A673 (cell line): ENCODE measurements at regions not wholly inside any gene's neighbourhood (a gene's known extent, or its start where the extent isn't known, plus 50 kb on each side); places are given as distances from the start of the nearest gene placed in this dataset.

Experiments
- BruUV-seq: library from RNA; stranded (reverse); fragments of 400-500 nt; replicated peaks from 2 replicates; lab custom pipeline; 2021; lab: Mats Ljungman, UMichigan
- CTCF ChIA-PET: fragments of 300-600 bp; sonication (Branson Sonifier 250); formaldehyde crosslinking; loops from one replicate; lab custom pipeline; 2022; ENCODE audit warnings: antibody characterized with exemption; lab: Charles Lee
- POLR2A ChIA-PET: fragments of 300-600 bp; sonication (Branson Sonifier 250); formaldehyde crosslinking; loops from one replicate; lab custom pipeline; 2022; ENCODE audit warnings: antibody characterized with exemption; ENCODE audit not compliant: low non-redundant PET; lab: Charles Lee
- DNase-seq: peaks from one replicate; pipeline ENCODE4 v3.0.0-alpha.2; 2015; ENCODE audit warnings: low spot score
- H3K27ac ChIP-seq: fragments of 200-600 bp; sonication (generic); 2 replicates; pipeline ENCODE4 v1.5.1; 2016; ENCODE audit warnings: mixed run types, low read depth, mild to moderate bottlenecking, mixed read lengths, antibody characterized with exemption, low read length; ENCODE audit not compliant: poor library complexity, severe bottlenecking
- H3K27me3 ChIP-seq: fragments of 200-600 bp; sonication (generic); replicated peaks from 2 replicates; pipeline ENCODE4 v1.6.1; 2017; ENCODE audit warnings: mixed run types, low read depth, mild to moderate bottlenecking, mixed read lengths, antibody characterized with exemption, low read length; ENCODE audit not compliant: insufficient read depth, poor library complexity
- H3K36me3 ChIP-seq: fragments of 200-600 bp; sonication (generic); 2 replicates; pipeline ENCODE4 v1.6.1; 2016; ENCODE audit warnings: mixed run types, mild to moderate bottlenecking, mixed read lengths, antibody characterized with exemption, low read length; ENCODE audit not compliant: insufficient read depth, poor library complexity, severe bottlenecking
- H3K4me1 ChIP-seq: fragments of 200-600 bp; sonication (generic); 2 replicates; pipeline ENCODE4 v1.6.1; 2017; ENCODE audit warnings: mixed run types, mild to moderate bottlenecking, mixed read lengths, antibody characterized with exemption, low read length; ENCODE audit not compliant: insufficient read depth, poor library complexity, severe bottlenecking
- H3K4me3 ChIP-seq: fragments of 200-600 bp; sonication (generic); 2 replicates; pipeline ENCODE4 v1.5.1; 2016; ENCODE audit warnings: low read depth, mixed run types, mild to moderate bottlenecking, mixed read lengths, low read length; ENCODE audit not compliant: poor library complexity, severe bottlenecking
- H3K9me3 ChIP-seq: fragments of 200-600 bp; sonication (generic); 2 replicates; pipeline ENCODE4 v1.6.1; 2016; ENCODE audit warnings: mixed run types, low read depth, mild to moderate bottlenecking, mixed read lengths, antibody characterized with exemption, low read length; ENCODE audit not compliant: poor library complexity, severe bottlenecking
- EZH2 ChIP-seq: fragments of 200-600 bp; sonication (generic); IDR thresholded peaks from 2 replicates; pipeline ENCODE4 v1.6.1; 2017; ENCODE audit warnings: borderline replicate concordance, low read depth, mild to moderate bottlenecking, mixed read lengths, antibody characterized with exemption, low read length; ENCODE audit not compliant: poor library complexity, severe bottlenecking
- intact Hi-C: fragments of 100-400 bp; cut with micrococcal nuclease; formaldehyde crosslinking; loops from one replicate; pipeline ENCODE4 v1.10.0; 2022; ENCODE audit not compliant: unreplicated experiment
- TF ChIP-seq, protein P1 (sequence below): fragments of 300-800, 200-600 bp; sonication (generic); conservative IDR thresholded peaks from 2 replicates; pipeline ENCODE4 v1.5.1; 2017; ENCODE audit warnings: low read depth, mild to moderate bottlenecking, antibody characterized with exemption, low read length, moderate library complexity, mixed read lengths

DNA sequence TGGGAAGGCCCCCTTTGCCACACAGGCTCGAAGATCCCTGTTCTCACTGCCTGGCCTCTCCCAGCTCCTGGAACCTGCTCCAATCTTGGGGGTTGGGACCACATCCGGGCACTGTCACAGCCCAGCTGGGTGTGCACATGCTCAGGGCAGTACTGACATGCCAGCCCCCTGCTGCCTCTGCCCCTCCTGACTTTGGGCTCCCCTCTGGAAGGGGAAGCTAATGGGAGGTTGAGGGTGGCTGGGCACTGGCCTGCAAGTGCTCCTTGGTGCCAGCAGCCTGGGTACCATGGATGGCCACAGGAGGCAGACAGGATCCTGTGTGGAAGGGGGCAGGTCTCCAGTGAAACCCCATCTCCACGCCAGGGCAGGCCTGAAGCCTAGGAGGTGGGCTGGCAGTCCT lies 126.1 kb upstream of the NOL4 start:
- intact Hi-C loops, result loop anchor here (10.0 kb wide), 2 partner anchors 294 to 434 kb away; no protein-coding TSS in a partner anchor
- Histone ChIP-seq H3K36me3 (no peaks in the 10 kb centered on the region), H3K4me3 (no peak overlapping the region), H3K4me1 (no peaks in the 10 kb centered on the region), H3K9me3 (no peaks in the 10 kb centered on the region), H3K27me3 (no peaks in the 10 kb centered on the region), H3K27ac (no peak overlapping the region)
- ChIA-PET POLR2A (no interaction called here), CTCF (no interaction called here)
- TF ChIP-seq, protein P1, sequence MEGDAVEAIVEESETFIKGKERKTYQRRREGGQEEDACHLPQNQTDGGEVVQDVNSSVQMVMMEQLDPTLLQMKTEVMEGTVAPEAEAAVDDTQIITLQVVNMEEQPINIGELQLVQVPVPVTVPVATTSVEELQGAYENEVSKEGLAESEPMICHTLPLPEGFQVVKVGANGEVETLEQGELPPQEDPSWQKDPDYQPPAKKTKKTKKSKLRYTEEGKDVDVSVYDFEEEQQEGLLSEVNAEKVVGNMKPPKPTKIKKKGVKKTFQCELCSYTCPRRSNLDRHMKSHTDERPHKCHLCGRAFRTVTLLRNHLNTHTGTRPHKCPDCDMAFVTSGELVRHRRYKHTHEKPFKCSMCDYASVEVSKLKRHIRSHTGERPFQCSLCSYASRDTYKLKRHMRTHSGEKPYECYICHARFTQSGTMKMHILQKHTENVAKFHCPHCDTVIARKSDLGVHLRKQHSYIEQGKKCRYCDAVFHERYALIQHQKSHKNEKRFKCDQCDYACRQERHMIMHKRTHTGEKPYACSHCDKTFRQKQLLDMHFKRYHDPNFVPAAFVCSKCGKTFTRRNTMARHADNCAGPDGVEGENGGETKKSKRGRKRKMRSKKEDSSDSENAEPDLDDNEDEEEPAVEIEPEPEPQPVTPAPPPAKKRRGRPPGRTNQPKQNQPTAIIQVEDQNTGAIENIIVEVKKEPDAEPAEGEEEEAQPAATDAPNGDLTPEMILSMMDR, result no peak
- no peak for TF ChIP-seq EZH2
- no peak for DNase-seq
- no TSS peak for BruUV-seq

DNA sequence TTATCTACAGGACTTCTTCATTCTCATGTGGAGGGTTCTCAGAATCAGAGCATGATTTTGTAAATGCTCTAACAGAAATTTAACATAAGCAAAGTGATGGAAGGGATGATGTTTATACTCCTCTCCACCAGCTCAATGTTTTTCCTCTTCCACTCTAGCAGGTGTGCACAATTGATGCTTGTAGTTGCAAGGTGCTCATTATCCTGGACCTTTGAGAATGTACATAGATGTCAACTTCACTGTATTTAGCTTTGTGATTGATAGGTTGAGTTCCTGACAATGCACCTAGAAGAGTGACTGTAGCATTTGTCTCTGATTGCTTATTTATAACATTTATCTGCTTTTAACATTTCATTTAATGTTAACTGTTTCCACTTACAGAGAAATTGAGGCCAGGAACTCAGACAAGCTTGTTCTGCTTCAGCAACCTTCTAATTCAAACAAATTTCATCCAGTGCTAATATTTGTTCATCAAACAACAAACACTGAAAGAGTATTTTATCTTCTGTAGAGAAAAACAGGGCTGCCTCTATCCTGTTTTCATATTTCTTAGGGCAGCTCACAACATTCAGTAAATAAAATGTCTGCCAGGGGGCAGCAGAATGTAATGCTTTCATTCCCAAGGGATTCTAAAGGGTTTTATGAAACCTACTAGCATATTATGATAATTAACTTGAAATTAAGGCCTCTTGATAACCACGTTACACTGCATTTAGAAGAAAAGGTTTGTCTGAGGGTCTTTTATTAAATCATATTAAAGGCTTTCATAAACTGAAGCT lies 127.9 kb upstream of the NOL4 start:
- intact Hi-C loops, result loop anchor here (10.0 kb wide), 2 partner anchors 292 to 432 kb away; no protein-coding TSS in a partner anchor
- Histone ChIP-seq H3K27ac (no peak overlapping the region), H3K36me3 (no peaks in the 10 kb centered on the region), H3K9me3 (no peaks in the 10 kb centered on the region), H3K27me3 (no peaks in the 10 kb centered on the region), H3K4me1 (no peaks in the 10 kb centered on the region), H3K4me3 (no peak overlapping the region)
- ChIA-PET CTCF (interaction anchor here (0.6 to 1.2 kb wide), 3 partner anchors 24 to 435 kb away, joined by 3 read pairs; no protein-coding TSS in a partner anchor), POLR2A (no interaction called here)
- DNase-seq, result peak; percentile 39
- BruUV-seq, result no TSS peak
- no peak for TF ChIP-seq EZH2
- TF ChIP-seq, protein P1, result peak; percentile 49

DNA sequence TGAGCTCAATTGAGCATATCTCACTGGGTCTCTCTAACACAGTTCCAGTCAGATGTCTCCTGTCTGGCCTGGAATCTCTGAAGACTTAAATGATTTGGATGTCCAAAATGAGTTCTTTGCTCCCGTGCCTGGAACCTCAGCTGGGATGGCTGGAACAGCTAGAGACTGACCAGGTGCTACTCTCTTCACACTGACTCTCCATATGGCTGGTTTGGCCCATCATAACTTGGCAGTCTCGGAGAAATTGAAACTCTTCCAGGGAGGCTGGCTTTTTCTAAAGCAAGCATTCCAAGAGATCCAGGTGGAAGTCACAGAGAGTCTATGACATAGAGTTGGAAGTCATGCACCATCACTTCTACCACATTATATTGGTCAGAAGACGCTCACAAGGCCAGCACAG lies 129.6 kb upstream of the NOL4 start:
- DNase-seq, result no peak
- no peak overlapping the region for H3K4me3 ChIP-seq
- ChIA-PET POLR2A (no interaction called here), CTCF (no interaction called here)
- no peaks in the 10 kb centered on the region for H3K9me3 ChIP-seq
- no peaks in the 10 kb centered on the region for H3K27me3 ChIP-seq
- H3K36me3 ChIP-seq, result no peaks in the 10 kb centered on the region
- TF ChIP-seq EZH2, result no peak
- TF ChIP-seq, protein P1, result no peak
- H3K4me1 ChIP-seq, result no peaks in the 10 kb centered on the region
- H3K27ac ChIP-seq, result no peak overlapping the region
- intact Hi-C loops, result loop anchor here (10.0 kb wide), 2 partner anchors 290 to 430 kb away; no protein-coding TSS in a partner anchor
- no TSS peak for BruUV-seq
